NCI-H460 (cell line): ENCODE measurements at regions not wholly inside any gene's neighbourhood (a gene's known extent, or its start where the extent isn't known, plus 50 kb on each side); places are given as distances from the start of the nearest gene placed in this dataset.

ENCODE experiments used
- DNase-seq: peaks from one replicate; pipeline ENCODE4 v3.0.0-alpha.2; 2016; ENCODE audit warnings: low read depth; ENCODE audit errors: extremely low read depth

GRCh38 chr6:153800580-153801188 lies 238.4 kb upstream of the OPRM1 start:
- no peak for DNase-seq

- peak; percentile 6 for DNase-seq
These were observed 248.1 kb upstream of the OPRM1 start for GRCh38 chr6:153790876-153791473.

GRCh38 chr6:153790048-153790447 lies 249.0 kb upstream of the OPRM1 start:
- peak; percentile 11 for DNase-seq

- DNase-seq = no peak
These were observed 251.8 kb upstream of the OPRM1 start for GRCh38 chr6:153787341-153787606.

GRCh38 chr6:153781306-153781705 lies 257.7 kb upstream of the OPRM1 start:
- no peak for DNase-seq

- no peak for DNase-seq
These were observed 259.0 kb upstream of the OPRM1 start for GRCh38 chr6:153780011-153780410.

GRCh38 chr6:153778216-153778615 lies 260.8 kb upstream of the OPRM1 start:
- no peak for DNase-seq

GRCh38 chr6:153771577-153771976 lies 267.5 kb upstream of the OPRM1 start:
- no peak for DNase-seq

GRCh38 chr6:153767127-153767526 lies 271.9 kb upstream of the OPRM1 start:
- DNase-seq = no peak

GRCh38 chr6:153758516-153758915 lies 280.5 kb upstream of the OPRM1 start:
- no peak for DNase-seq

GRCh38 chr6:153735761-153736160 lies 303.3 kb upstream of the OPRM1 start:
- DNase-seq = no peak

- no peak for DNase-seq
These were observed 309.9 kb upstream of the OPRM1 start for GRCh38 chr6:153729189-153729588.

- no peak for DNase-seq
These were observed 311.2 kb upstream of the OPRM1 start for GRCh38 chr6:153727885-153728284.

- DNase-seq = no peak
These were observed 313.6 kb upstream of the OPRM1 start for GRCh38 chr6:153725456-153725855.

- no peak for DNase-seq
These were observed 318.3 kb upstream of the OPRM1 start for GRCh38 chr6:153720732-153721131.

- no peak for DNase-seq
These were observed 333.6 kb upstream of the OPRM1 start for GRCh38 chr6:153705429-153705828.

- DNase-seq = no peak
These were observed 336.4 kb upstream of the OPRM1 start for GRCh38 chr6:153702671-153703070.

GRCh38 chr6:153698637-153699036 lies 340.4 kb upstream of the OPRM1 start:
- no peak for DNase-seq

- no peak for DNase-seq
These were observed 341.0 kb upstream of the OPRM1 start for GRCh38 chr6:153698001-153698400.

- no peak for DNase-seq
These were observed 361.5 kb upstream of the OPRM1 start for GRCh38 chr6:153677522-153677921.

- no peak for DNase-seq
These were observed 365.3 kb upstream of the OPRM1 start for GRCh38 chr6:153673750-153674149.

- DNase-seq = no peak
These were observed 365.8 kb upstream of the OPRM1 start for GRCh38 chr6:153673225-153673624.

GRCh38 chr6:153670403-153671026 lies 368.5 kb upstream of the OPRM1 start:
- no peak for DNase-seq
